Neural cell (in vitro differentiated cells): ENCODE measurements at regions not wholly inside any gene's neighbourhood (a gene's known extent, or its start where the extent isn't known, plus 50 kb on each side); places are given as distances from the start of the nearest gene placed in this dataset.

Experiments used
- H2AFZ ChIP-seq: fragments of 200-600, 300-800 bp; sonication (generic), shearing (Covaris generic); 2 replicates; pipeline ENCODE4 v1.6.0; 2014; ENCODE audit warnings: low read depth, mild to moderate bottlenecking, antibody characterized with exemption, low read length, moderate library complexity
- H3F3A ChIP-seq: fragments of 200-600 bp; shearing (Covaris generic); 2 replicates; pipeline ENCODE4 v1.6.1; 2016; ENCODE audit warnings: mild to moderate bottlenecking, moderate library complexity, mixed read lengths, antibody characterized with exemption, low read length; ENCODE audit not compliant: insufficient read depth, poor library complexity, severe bottlenecking
- H3K27ac ChIP-seq: fragments of 200-600, 300-800 bp; sonication (generic), shearing (Covaris generic); 2 replicates; pipeline ENCODE4 v1.5.1; 2014; ENCODE audit warnings: mild to moderate bottlenecking, low read length, moderate library complexity
- H3K27me3 ChIP-seq: fragments of 300-800, 200-600 bp; sonication (generic), shearing (Covaris generic); 2 replicates; pipeline ENCODE4 v1.6.0; 2014; ENCODE audit warnings: mild to moderate bottlenecking, low read depth, low read length, moderate library complexity; ENCODE audit not compliant: insufficient read depth
- H3K36me3 ChIP-seq: fragments of 300-800, 200-600 bp; sonication (generic), shearing (Covaris generic); 2 replicates; pipeline ENCODE4 v1.5.1; 2014; ENCODE audit warnings: mild to moderate bottlenecking, antibody characterized with exemption, low read length, moderate library complexity; ENCODE audit not compliant: insufficient read depth
- H3K4me2 ChIP-seq: fragments of 300-800, 200-600 bp; sonication (generic), shearing (Covaris generic); 2 replicates; pipeline ENCODE4 v1.6.0; 2014; ENCODE audit warnings: mild to moderate bottlenecking, low read length
- H3K4me3 ChIP-seq: fragments of 300-800, 200-600 bp; sonication (generic), shearing (Covaris generic); 2 replicates; pipeline ENCODE4 v1.5.1; 2014; ENCODE audit warnings: mild to moderate bottlenecking, low read length, moderate library complexity
- H3K79me2 ChIP-seq: fragments of 200-600 bp; shearing (Covaris generic); replicated peaks from 2 replicates; pipeline ENCODE4 v1.6.0; 2014; ENCODE audit warnings: mild to moderate bottlenecking, low read length, moderate library complexity; ENCODE audit not compliant: insufficient read depth
- H3K9ac ChIP-seq: fragments of 300-800, 200-600 bp; sonication (generic), shearing (Covaris generic); 2 replicates; pipeline ENCODE4 v1.6.1; 2016; ENCODE audit warnings: mild to moderate bottlenecking, low read length, mixed read lengths
- H3K9me2 ChIP-seq: fragments of 200-600 bp; shearing (Covaris generic); 2 replicates; pipeline ENCODE4 v1.6.1; 2016; ENCODE audit warnings: mild to moderate bottlenecking, low read length, mixed read lengths; ENCODE audit not compliant: insufficient read depth
- H3K9me3 ChIP-seq: fragments of 200-600, 300-800 bp; sonication (generic), shearing (Covaris generic); 2 replicates; pipeline ENCODE4 v1.6.1; 2016; ENCODE audit warnings: mild to moderate bottlenecking, mixed run types, low read length, moderate library complexity, mixed read lengths
- H4K20me1 ChIP-seq: fragments of 200-600 bp; shearing (Covaris generic); 2 replicates; pipeline ENCODE4 v1.6.1; 2016; ENCODE audit warnings: mild to moderate bottlenecking, mixed run types; ENCODE audit not compliant: insufficient read depth
- CTCF ChIP-seq: fragments of 450-650 bp; IDR thresholded peaks from 2 replicates; pipeline ENCODE4 v1.5.1; 2014; ENCODE audit warnings: antibody characterized with exemption, mild to moderate bottlenecking, moderate library complexity; ENCODE audit not compliant: poor library complexity, severe bottlenecking
- EP300 ChIP-seq: fragments of 450-650 bp; conservative IDR thresholded peaks from 2 replicates; pipeline ENCODE4 v1.6.1; 2014; ENCODE audit warnings: antibody characterized with exemption, mild to moderate bottlenecking, moderate library complexity; ENCODE audit not compliant: poor library complexity, severe bottlenecking
- EZH2 ChIP-seq: fragments of 200-600, 300-800 bp; shearing (Covaris generic), sonication (generic); IDR thresholded peaks from 2 replicates; pipeline ENCODE4 v1.6.1; 2014; ENCODE audit warnings: antibody characterized with exemption, low read length, borderline replicate concordance, mild to moderate bottlenecking; ENCODE audit not compliant: insufficient read depth, poor library complexity, severe bottlenecking
- MXI1 ChIP-seq: fragments of 450-650 bp; conservative IDR thresholded peaks from 2 replicates; pipeline ENCODE4 v1.6.1; 2014; ENCODE audit warnings: antibody characterized with exemption, mild to moderate bottlenecking; ENCODE audit not compliant: poor library complexity, severe bottlenecking
- POLR2AphosphoS5 ChIP-seq: IDR thresholded peaks from 2 replicates; pipeline ENCODE4 v1.6.1; 2012
- RAD21 ChIP-seq: fragments of 450-650 bp; conservative IDR thresholded peaks from 2 replicates; pipeline ENCODE4 v1.6.1; 2014; ENCODE audit warnings: antibody characterized with exemption, mild to moderate bottlenecking, moderate library complexity
- SMC3 ChIP-seq: fragments of 450-650 bp; conservative IDR thresholded peaks from 2 replicates; pipeline ENCODE4 v1.6.1; 2014; ENCODE audit warnings: antibody characterized with exemption, mild to moderate bottlenecking, moderate library complexity; ENCODE audit not compliant: poor library complexity
- TAF1 ChIP-seq: IDR thresholded peaks from 2 replicates; pipeline ENCODE4 v1.6.1; 2012; ENCODE audit warnings: low read depth
- TF ChIP-seq, protein P1 (sequence below): IDR thresholded peaks from 2 replicates; pipeline ENCODE4 v1.6.1; 2012; ENCODE audit warnings: borderline replicate concordance

DNA sequence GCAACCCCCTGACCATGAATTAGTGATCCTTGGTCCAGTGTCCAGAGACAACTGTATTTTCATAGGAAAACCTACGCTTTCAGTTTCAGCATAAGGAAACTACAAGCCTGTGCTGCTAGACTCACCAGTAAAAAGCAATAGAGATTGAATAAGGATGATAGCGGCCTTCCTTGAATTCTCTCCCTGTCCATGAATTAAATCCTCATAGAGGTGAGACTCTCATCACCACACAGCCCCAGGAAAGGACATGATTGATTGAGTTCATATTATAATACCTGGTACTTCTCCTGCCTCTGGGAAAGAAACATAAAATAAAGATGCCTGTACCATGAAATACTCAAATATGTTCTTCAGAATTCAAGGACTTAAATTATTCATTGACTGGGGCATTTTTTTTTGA lies 146.3 kb upstream of the SPOPL start:
- Histone ChIP-seq H3K79me2 (no peaks in the 10 kb centered on the region), H2AFZ (no peak overlapping the region), H3K36me3 (no peaks in the 10 kb centered on the region), H3K27ac (no peak overlapping the region), H4K20me1 (no peaks in the 10 kb centered on the region), H3F3A (no peaks in the 10 kb centered on the region), H3K4me2 (no peak overlapping the region), H3K4me3 (no peak overlapping the region), H3K27me3 (no peaks in the 10 kb centered on the region), H3K9ac (no peak overlapping the region), H3K9me3 (no peaks in the 10 kb centered on the region), H3K9me2 (no peaks in the 10 kb centered on the region)
- TF ChIP-seq RAD21 (no peak), POLR2AphosphoS5 (no peak), TAF1 (no peak), EZH2 (no peak), CTCF (no peak), EP300 (no peak), MXI1 (no peak)
- TF ChIP-seq, protein P1, sequence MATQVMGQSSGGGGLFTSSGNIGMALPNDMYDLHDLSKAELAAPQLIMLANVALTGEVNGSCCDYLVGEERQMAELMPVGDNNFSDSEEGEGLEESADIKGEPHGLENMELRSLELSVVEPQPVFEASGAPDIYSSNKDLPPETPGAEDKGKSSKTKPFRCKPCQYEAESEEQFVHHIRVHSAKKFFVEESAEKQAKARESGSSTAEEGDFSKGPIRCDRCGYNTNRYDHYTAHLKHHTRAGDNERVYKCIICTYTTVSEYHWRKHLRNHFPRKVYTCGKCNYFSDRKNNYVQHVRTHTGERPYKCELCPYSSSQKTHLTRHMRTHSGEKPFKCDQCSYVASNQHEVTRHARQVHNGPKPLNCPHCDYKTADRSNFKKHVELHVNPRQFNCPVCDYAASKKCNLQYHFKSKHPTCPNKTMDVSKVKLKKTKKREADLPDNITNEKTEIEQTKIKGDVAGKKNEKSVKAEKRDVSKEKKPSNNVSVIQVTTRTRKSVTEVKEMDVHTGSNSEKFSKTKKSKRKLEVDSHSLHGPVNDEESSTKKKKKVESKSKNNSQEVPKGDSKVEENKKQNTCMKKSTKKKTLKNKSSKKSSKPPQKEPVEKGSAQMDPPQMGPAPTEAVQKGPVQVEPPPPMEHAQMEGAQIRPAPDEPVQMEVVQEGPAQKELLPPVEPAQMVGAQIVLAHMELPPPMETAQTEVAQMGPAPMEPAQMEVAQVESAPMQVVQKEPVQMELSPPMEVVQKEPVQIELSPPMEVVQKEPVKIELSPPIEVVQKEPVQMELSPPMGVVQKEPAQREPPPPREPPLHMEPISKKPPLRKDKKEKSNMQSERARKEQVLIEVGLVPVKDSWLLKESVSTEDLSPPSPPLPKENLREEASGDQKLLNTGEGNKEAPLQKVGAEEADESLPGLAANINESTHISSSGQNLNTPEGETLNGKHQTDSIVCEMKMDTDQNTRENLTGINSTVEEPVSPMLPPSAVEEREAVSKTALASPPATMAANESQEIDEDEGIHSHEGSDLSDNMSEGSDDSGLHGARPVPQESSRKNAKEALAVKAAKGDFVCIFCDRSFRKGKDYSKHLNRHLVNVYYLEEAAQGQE: no peak

GRCh38 chr2:138356178-138356577 lies 145.4 kb upstream of the SPOPL start:
- Histone ChIP-seq H3K27ac (no peak overlapping the region), H2AFZ (no peak overlapping the region), H4K20me1 (no peaks in the 10 kb centered on the region), H3K27me3 (no peaks in the 10 kb centered on the region), H3K4me2 (no peak overlapping the region), H3K9ac (no peak overlapping the region), H3K9me2 (no peaks in the 10 kb centered on the region), H3K36me3 (no peaks in the 10 kb centered on the region), H3K9me3 (no peaks in the 10 kb centered on the region), H3K4me3 (peak overlapping the region; percentile 4), H3K79me2 (no peaks in the 10 kb centered on the region), H3F3A (no peaks in the 10 kb centered on the region)
- no peak for TF ChIP-seq TAF1
- peak; percentile 38 for TF ChIP-seq EP300
- no peak for TF ChIP-seq CTCF
- no peak for TF ChIP-seq SMC3
- TF ChIP-seq POLR2AphosphoS5: peak; percentile 14
- TF ChIP-seq, protein P1: peak; percentile 37
